ENCODE measurements at regions not wholly inside any gene's neighbourhood (a gene's known extent, or its start where the extent isn't known, plus 50 kb on each side); places are given as distances from the start of the nearest gene placed in this dataset.
A peak's percentile ranks its signal among the peaks of the same experiment; 100 is the strongest.
"Not testable (repeated sequence)": the region's sequence is repeated elsewhere in the genome, so short reads cannot be mapped to it uniquely, and the experiment has no call there.

DNA sequence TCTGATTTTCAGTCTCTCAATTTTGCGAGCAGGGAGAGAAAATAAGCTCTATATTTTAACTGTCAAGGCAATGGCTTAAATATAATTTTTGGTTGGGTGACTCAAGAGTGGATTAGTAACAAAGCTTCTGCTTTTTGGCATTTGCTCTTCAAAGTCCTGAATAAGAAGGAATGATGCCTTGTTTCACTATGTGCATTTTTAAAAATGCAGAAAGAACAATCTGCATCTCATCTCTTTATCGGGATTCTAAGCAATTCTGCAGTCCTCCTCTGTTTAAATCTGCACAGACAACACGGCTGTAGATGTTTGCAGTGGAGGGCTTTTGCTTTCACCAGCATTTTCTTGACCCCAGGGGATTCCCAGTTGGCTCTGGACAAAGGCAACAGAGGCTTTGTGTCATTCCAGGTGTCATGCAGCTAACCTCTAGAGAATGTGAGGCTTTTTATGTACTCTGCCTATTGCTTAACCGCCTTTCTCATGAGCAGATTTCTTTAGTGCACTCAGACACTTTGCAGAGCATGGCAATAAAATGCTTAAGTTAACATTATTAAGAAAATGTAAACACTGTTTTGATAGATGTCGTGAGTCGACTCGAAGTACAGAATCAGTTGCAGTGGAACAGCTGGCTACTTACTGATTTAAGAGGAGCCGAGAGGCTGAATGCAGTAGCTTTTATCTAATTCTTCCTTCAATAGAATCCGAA is 783.2 kb upstream of the NEGR1 start:
- peak; percentile 18 for DNase-seq (ENCODE audit: low read depth)

DNA sequence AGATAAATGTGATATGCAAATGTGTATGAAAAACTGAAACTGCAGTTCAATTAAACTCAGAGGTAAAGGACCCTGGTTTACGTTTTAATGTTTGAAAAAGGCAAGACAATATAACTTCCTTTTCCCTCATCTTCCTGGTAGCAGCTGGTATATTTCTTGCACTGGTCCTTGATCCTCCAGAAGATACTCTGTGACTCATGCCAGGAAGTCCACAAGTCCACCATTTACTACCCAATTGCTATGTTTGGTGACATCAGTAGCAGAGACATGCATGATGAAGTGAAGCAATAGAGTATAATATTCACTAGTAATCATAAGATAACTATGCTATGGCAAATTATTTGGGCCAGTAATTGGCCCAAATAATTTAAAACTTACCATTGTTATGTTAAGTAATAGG is 774.5 kb upstream of the NEGR1 start:
- DNase-seq (ENCODE audit: low read depth) = no peak

DNA sequence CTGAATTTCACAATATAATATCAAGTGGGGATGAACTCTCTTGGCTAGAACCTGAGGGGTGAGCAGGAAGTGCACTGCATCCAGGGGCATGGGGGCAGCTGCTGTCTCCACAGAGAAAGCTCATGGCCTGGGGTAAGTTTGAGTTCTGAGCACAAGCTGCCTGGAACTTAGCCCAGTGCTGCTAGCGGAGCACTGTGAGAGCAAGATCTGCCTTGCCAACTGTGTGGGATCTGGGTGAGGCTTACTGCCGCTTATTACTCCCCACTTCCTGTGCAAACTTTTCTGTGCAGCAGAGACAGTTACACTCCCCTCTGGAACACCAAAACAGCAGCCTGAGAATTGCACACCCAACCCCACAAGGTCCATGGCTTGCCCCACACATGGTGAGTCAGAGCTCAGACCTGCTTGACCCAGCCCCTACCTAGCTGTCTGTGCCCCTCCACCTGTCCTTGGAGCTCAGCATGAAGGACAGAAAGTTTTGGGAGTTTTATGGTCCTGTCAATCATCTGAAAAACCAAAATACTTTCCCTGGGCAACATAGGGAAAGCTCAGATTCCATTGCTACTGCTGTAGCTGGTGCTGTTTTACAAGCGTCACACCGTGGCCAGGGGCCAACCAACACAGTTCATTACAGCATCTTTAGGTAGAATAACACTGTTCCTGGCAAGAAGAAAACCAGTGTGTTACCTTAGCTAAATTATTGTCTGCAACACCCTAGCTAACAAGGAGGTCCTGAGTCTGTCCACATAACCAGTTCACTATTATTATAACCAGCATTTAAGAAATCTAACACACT is 762.1 kb upstream of the NEGR1 start:
- DNase-seq (ENCODE audit: low read depth) = peak; percentile 37

DNA sequence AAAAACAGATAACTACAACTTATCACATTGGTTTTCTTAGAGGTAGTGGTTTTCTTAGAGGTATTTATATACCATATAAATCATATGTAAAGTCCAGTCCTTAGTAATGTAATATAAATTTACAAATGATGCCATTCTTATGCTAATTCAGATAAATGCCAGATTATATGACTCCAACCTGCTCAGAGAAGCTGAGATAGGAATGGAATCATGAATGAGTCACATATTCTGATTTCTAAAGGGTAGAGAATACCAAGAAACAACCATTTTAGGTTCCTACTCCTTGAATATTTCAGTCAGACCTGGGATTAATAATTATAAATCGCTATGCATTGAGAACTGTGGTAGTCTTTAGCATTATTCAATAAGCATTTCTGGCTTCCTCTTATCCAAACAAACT is 760.1 kb upstream of the NEGR1 start:
- DNase-seq (ENCODE audit: low read depth) = peak; percentile 50

DNA sequence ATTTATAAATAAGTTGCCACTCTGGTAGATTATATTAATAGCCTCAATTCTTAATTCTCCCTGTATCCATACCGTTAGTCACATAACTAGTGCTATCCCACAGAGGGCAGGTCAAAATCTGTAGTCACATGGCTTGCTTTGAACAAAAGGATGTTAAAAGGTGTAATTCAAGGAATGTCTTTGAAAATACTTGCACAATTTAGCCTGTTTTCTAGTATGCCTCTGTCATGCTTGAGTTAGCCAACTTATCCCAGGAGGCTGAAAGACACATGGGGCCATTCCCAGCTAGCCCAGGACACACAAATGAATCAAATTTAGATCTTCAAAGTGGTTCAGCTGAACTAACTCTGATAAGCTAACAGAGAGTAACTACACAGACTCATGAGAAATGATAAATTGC is 758.5 kb upstream of the NEGR1 start:
- peak; percentile 50 for DNase-seq (ENCODE audit: low read depth)

DNA sequence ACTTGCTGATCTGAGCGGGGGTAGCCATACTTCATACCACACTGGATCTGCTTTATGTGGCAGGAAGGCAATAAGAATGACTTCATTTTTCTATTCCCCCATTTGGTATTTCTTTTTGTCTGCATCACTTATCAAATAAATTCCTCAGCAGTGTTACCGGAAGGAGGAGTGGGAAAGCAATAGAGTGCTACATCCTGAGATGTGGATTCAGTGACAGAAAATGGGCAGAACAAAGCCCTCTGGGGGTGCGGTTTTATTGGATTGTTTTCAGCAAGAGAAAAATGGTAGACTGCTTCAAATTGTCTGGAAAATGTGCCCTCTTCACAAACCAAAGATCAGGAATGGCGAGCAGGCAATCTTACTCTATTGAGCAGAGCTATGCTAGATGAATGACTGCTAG is 751.9 kb upstream of the NEGR1 start:
- DNase-seq (ENCODE audit: low read depth) = no peak

DNA sequence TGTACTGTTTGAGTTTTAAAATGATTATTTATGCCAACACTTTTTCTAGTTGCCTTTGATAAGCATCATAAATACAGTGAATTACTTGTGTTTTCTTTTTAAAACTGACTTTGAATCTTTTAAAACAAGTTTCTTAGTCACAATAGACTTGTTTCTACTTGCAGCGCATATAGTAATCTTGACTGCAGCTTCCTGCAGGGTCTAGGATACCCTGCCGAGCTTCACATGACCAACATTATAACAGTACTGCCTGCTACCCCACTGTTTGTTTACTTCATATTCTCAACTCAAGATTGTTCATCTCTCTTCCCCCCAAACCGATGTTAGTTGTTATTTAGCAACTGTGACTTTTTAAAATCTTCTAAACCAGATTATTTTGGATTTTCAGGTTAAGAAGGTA is 751.3 kb upstream of the NEGR1 start:
- DNase-seq (ENCODE audit: low read depth) = no peak

DNA sequence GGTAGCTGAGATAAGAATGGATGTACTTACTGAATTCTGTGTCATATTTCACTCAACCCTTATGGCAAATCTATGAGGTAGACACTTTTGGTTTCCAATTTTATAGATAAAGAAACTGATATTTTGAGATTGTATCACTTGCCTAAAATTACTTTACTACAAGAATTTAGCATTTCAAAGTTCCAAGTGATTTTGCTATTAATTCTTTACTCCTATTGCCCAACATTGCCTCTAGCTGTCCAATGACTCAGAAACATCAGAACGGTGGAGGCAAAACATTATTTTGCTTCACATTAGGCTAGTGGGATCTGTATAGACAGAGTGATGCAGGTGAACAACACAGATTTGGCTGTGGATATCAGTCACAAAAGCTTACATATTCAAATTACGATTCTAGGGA is 747.2 kb upstream of the NEGR1 start:
- peak; percentile 61 for DNase-seq (ENCODE audit: low read depth)

DNA sequence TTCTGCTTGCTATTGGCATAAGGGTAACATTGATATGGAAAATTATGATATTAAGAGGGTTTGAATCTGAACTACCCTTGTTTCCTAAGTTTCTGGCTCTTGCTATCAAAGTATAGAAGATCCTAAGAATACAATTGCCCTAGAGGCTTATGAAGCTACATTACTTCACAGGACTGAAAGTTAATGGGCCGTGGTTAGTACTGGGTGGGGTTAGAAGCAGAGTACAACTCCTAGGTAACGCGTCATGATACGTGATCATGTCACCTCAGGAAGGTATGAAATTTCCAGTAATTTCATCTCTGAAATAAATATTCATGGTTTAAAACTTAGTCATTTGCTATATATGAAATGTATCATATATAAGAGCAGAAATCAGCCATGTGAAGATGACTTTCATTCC is 743.8 kb upstream of the NEGR1 start:
- DNase-seq (ENCODE audit: low read depth) = peak; percentile 54

DNA sequence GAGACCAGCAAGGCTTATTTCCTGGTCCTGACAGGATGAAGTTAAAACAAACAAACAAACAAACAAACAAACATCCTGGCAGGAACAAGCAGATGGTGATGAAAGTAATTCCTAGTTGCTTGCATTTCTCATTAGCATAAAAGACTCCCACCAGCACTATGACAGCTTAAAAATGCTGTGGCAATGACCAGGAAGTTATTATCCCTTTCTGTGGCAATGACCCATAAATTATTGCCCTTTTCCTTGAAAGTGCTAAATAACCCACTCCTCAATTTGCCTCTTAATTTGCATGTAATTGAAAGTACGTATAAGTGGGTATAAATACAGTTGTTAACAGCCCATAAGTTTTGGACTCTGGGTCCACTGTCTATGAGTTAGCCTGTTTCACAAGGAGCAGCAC is 727.6 kb upstream of the NEGR1 start:
- DNase-seq (ENCODE audit: low read depth) = no peak

DNA sequence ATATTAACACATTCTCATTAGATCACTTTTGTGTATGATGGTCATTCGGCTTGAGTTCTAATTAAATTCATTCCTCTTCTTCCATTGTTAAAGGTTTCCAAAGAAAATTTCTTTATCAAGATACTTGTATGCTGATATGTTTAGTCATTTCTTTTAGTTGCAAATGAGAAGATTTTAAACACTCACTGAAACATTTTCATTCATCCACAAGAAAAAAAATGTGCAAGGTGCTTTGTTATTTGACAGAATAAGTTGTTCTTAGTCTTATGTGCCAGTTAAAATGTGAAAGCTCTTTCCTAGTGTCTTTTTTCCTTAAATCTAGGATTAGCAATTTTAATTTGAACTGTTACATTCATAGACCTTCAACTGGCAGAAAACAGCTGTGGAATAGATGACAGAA is 727.0 kb upstream of the NEGR1 start:
- no peak for DNase-seq (ENCODE audit: low read depth)

DNA sequence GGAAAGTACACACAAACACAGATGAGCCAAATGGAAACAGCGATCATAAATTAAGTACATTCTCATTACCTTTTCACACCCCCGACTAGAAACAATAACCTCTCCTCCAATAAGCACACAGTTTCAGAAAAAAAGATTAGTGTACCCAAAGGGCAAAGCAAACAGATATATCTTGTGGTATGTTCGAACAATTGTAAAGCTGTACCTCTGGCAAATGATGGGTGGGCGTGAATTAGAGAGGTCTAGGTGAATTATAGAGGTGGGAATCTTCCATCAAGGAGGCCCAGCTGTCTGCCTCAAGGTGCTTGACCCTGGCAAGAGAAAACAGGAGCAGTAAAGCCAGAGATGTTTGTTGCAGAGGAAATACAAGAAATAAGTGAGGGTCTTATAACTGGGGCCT is 715.3 kb upstream of the NEGR1 start:
- DNase-seq (ENCODE audit: low read depth) = no peak

DNA sequence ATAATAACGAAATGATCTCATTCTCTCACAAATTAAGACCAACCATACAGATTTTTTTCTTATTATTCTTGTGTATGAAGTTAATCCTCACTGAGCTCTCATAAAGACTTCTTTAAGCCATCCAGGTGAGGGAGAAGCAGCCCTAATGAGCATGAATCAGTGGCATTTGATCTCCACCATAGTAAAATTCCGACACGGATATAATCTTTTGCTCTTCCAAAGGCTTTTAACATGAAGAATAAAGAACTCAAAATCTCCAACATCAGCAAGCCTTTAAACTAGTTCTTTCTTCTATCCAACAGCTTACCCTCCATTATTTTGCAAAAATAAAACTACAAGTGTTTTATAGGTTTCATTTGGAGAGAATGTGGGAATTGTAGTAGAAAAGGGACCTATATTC is 714.7 kb upstream of the NEGR1 start:
- DNase-seq (ENCODE audit: low read depth) = no peak

DNA sequence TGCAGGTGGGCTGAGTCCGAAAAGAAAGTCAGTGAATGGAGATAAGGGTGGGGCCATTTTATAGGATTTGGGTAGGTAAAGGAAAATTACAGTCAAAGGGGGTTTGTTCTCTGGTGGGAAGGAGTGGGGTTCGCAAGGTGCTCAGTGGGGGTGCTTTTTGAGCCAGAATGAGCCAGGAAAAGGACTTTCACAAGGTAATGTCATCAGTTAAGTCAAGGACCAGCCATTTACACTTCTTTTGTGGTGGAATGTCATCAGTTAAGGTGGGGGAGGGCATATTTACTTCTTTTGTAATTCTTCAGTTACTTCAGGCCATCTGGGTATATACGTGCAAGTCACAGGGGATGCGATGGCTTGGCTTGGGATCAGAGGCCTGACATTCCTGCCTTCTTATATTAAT is 705.5 kb upstream of the NEGR1 start:
- not testable (repeated sequence) for DNase-seq (ENCODE audit: low read depth)

DNA sequence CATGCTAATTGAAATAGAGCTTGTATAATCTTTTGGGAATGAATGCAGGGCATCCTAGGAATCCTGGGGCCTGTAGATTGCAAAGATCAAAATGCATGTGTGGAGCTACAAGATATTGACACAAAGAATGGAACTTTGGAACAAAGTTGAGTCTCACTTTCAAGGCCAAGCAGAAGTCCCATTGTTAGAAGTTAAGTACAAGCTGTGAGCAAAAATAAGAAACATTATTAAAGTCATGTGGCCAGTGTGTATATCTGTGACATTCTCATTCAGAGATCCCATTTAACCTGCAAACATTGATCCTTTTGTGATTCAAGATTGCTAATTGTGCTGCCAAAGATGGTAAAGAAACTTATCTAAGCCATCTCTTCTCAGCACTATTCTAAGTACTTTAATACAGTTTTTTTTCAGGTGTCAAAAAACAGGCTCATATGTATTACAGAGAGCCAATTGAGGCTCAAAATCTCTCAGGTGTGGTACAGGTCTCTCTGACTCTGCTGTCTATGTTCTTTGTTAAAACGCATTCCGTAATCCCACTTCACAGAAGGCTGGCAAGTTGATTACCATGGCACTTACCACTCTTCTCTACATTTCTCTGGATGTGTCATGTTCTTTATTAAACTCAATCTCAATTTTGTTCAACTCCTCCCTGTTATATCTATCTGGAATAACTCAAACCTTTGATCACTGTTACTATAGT is 704.4 kb upstream of the NEGR1 start:
- no peak for DNase-seq (ENCODE audit: low read depth)

DNA sequence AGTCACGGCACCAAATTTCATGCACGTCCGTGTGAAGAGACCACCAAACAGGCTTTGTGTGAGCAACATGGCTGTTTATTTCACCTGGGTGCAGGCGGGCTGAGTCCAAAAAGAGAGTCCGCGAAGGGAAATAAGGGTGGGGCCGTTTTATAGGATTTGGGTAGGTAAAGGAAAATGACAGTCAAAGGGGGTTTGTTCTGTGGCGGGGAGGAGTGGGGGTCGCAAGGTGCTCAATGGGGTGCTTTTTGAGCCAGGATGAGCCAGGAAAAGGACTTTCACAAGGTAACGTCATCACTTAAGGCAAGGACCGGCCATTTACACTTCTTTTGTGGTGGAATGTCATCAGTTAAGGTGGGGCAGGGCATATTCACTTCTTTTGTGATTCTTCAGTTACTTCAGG is 702.7 kb upstream of the NEGR1 start:
- not testable (repeated sequence) for DNase-seq (ENCODE audit: low read depth)

DNA sequence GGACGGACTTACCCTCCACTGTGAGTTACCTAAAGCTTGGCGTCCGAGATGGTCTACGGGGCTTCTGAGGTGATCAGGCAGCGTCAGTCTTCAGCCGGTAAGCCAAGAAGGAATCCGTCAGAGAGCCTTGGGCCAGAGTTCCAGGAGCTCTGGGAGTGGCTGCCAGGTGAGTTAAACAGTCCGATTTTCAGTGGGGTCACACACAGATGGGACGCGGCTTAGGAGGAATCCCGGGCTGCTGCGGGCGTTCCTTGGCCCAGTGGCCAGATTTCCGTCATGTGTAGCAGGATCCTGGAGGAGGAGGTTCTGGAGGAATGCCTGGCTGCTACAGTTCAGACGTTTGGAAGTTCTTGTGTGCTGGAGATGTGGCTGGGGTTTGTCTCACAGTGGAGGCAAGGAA is 700.7 kb upstream of the NEGR1 start:
- not testable (repeated sequence) for DNase-seq (ENCODE audit: low read depth)

DNA sequence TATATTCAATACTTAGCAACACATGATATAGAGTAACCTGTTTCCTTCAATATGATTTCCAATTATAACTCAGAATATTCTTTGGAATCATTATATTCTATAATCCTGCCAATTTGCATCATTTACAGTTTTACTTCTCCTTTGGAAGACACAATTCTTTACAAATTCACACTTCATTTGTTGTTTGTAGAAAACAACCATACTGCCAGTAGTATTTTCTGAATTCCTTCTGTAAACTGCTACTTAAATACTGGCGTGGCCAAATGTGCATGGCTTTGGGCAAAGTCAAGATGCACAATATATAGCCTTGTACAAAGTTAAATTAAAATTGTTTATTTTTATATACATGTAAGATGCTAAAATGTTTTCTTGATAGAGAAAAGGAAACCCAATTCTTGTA is 687.1 kb upstream of the NEGR1 start:
- DNase-seq (ENCODE audit: low read depth) = no peak

DNA sequence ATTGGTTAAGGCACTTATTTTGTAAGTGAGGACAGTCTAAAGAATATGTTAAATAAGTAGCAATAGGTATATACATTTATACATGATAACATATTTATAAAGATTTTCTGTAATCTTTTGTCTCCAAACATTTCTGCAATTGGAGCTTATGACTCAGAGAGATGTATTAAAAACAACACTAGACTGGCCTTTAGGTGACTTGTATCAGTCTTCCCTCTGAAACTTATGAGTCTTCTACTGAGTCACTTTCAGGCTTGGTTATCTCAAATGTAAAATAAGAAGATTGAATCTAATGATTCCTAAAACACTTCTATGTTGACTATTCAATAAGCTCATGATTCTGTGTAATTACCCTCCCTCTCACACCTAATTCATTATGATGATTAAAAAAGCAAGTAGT is 672.6 kb upstream of the NEGR1 start:
- no peak for DNase-seq (ENCODE audit: low read depth)

DNA sequence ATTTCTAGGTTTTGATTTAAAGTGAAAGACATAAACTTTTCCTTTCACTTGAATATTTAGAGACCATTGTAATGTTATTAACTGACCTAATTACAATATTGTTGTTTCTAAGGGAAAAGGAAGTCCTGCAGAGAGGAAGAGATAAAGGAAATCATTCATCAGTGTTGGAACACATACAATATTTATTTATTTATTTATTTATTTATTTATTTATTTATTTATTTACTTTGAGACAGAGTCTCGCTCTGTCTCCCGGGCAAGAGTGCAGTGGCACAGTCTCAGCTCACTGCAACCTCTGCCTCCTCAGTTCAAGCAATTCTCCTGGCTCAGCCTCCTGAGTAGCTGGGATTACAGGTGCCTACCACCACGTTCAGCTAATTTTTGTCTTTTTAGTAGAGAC is 668.6 kb upstream of the NEGR1 start:
- not testable (repeated sequence) for DNase-seq (ENCODE audit: low read depth)

DNA sequence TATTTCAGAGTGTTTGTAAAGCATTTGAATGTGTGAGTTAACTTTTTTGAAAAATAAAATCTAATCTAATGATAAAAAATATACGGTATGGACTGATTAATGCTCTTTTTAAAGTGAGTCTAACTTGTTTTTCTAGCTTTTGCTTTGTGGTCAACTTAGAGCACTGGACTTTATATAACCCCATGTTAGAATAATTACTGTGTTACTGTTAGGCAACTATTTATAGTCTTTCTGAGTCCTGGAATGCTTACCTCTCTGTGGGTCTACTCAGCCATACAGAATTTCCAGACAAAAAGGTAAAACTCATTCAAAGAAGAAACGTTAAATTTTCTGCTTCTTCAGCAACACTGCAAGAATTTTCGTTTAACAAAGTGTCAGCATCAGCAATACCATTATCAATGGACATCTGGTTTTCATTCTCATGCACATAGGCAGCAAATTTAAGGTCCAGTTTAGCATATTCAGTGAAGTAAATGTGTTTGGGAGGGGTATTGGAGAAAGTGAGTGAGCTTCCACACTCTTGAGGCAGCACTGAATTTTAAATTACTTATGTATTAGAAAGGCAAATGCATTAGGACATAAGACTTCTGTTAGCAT is 664.7 kb upstream of the NEGR1 start:
- peak; percentile 63 for DNase-seq (ENCODE audit: low read depth)

DNA sequence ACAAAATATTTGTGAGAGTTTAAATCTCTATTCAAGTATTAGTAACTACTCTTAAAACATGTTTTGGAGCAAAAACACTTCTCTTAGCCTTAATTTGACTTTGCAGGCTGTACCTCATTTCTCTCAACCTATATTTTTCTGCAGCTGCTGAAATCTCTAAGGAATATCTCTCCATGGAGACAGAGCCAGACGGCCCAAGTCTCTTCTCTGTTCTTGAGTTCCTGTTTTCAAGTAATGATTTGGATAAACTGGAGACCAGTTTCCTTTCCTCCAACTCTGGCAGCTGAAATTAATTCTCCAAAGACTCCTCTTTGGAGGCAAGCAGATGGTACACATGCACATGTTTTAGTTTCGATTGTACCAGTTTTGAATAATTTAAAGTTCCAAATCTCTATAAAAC is 659.7 kb upstream of the NEGR1 start:
- no peak for DNase-seq (ENCODE audit: low read depth)

DNA sequence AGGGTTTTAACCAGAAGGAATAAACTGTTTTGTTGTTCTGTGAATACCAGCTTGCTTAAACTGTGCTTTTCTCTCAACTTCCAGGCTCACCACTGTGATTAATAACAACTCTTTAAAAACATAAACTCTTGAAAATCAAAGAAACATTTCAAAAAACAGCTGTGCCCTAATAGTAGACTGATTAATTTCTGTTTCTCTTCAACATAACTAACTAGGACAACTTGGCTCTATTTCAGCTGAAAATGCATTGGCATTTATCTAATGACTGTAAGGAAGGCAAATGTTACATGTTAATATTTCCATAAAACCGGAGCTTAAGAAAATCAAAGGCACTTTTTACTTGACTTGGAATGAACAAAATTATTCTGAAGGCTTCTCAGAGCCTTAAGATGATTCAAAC is 656.1 kb upstream of the NEGR1 start:
- no peak for DNase-seq (ENCODE audit: low read depth)

All from renal cortical epithelial cell (primary cell).